ENCODE measurements at regions not wholly inside any gene's neighbourhood (a gene's known extent, or its start where the extent isn't known, plus 50 kb on each side); places are given as distances from the start of the nearest gene placed in this dataset.

GRCh38 chr13:58850161-58850560, 1218.6 kb downstream of the PCDH17 start:
- intact Hi-C loops (cut with micrococcal nuclease), result no loop called here
- H3K36me3 Mint-ChIP-seq (ENCODE audit: low read depth), result no peaks in the 10 kb centered on the region
- no peak overlapping the region for H3K27ac Mint-ChIP-seq
- no peak overlapping the region for H3K4me3 Mint-ChIP-seq (ENCODE audit: low read depth)
- H3K4me1 Mint-ChIP-seq (ENCODE audit: low read depth), result no peaks in the 10 kb centered on the region
- H3K27me3 Mint-ChIP-seq (ENCODE audit: low read depth), result no peaks in the 10 kb centered on the region
- peaks cover 20% of the 10 kb centered on the region for H3K9me3 Mint-ChIP-seq
- no peak for DNase-seq (ENCODE audit: low spot score)

- Mint-ChIP-seq H3K4me3 (ENCODE audit: low read depth) (no peak overlapping the region), H3K36me3 (ENCODE audit: low read depth) (no peaks in the 10 kb centered on the region), H3K27ac (no peak overlapping the region), H3K27me3 (ENCODE audit: low read depth) (no peaks in the 10 kb centered on the region), H3K9me3 (peaks cover 12% of the 10 kb centered on the region), H3K4me1 (ENCODE audit: low read depth) (no peaks in the 10 kb centered on the region)
- intact Hi-C loops (cut with micrococcal nuclease), result no loop called here
- no peak for DNase-seq (ENCODE audit: low spot score)
Measured at GRCh38 chr13:58852076-58852475, 1220.5 kb downstream of the PCDH17 start.

- H3K4me1 Mint-ChIP-seq (ENCODE audit: low read depth), result no peaks in the 10 kb centered on the region
- no peak overlapping the region for H3K27ac Mint-ChIP-seq
- no peaks in the 10 kb centered on the region for H3K27me3 Mint-ChIP-seq (ENCODE audit: low read depth)
- no peak overlapping the region for H3K4me3 Mint-ChIP-seq (ENCODE audit: low read depth)
- peaks cover 23% of the 10 kb centered on the region for H3K9me3 Mint-ChIP-seq
- DNase-seq (ENCODE audit: low spot score), result no peak
- H3K36me3 Mint-ChIP-seq (ENCODE audit: low read depth), result no peaks in the 10 kb centered on the region
- intact Hi-C loops (cut with micrococcal nuclease), result no loop called here
Measured at GRCh38 chr13:58855283-58855682, 1223.7 kb downstream of the PCDH17 start.

GRCh38 chr13:58858870-58859371, 1227.4 kb downstream of the PCDH17 start:
- H3K4me3 Mint-ChIP-seq (ENCODE audit: low read depth), result no peak overlapping the region
- no peaks in the 10 kb centered on the region for H3K36me3 Mint-ChIP-seq (ENCODE audit: low read depth)
- no peak for DNase-seq (ENCODE audit: low spot score)
- peaks cover 23% of the 10 kb centered on the region for H3K9me3 Mint-ChIP-seq
- H3K4me1 Mint-ChIP-seq (ENCODE audit: low read depth), result no peaks in the 10 kb centered on the region
- no peaks in the 10 kb centered on the region for H3K27me3 Mint-ChIP-seq (ENCODE audit: low read depth)
- intact Hi-C loops (cut with micrococcal nuclease), result no loop called here
- H3K27ac Mint-ChIP-seq, result no peak overlapping the region

GRCh38 chr13:58865286-58865685, 1233.7 kb downstream of the PCDH17 start:
- Mint-ChIP-seq H3K27ac (no peak overlapping the region), H3K27me3 (ENCODE audit: low read depth) (no peaks in the 10 kb centered on the region), H3K4me3 (ENCODE audit: low read depth) (no peak overlapping the region), H3K36me3 (ENCODE audit: low read depth) (no peaks in the 10 kb centered on the region), H3K9me3 (peaks cover 18% of the 10 kb centered on the region), H3K4me1 (ENCODE audit: low read depth) (no peaks in the 10 kb centered on the region)
- no peak for DNase-seq (ENCODE audit: low spot score)
- intact Hi-C loops (cut with micrococcal nuclease), result no loop called here

GRCh38 chr13:58869566-58869965, 1238.0 kb downstream of the PCDH17 start:
- Mint-ChIP-seq H3K27ac (no peak overlapping the region), H3K4me1 (ENCODE audit: low read depth) (no peaks in the 10 kb centered on the region), H3K9me3 (peaks cover 18% of the 10 kb centered on the region), H3K36me3 (ENCODE audit: low read depth) (no peaks in the 10 kb centered on the region), H3K4me3 (ENCODE audit: low read depth) (no peak overlapping the region), H3K27me3 (ENCODE audit: low read depth) (no peaks in the 10 kb centered on the region)
- no peak for DNase-seq (ENCODE audit: low spot score)
- intact Hi-C loops (cut with micrococcal nuclease), result no loop called here

- no peak overlapping the region for H3K4me3 Mint-ChIP-seq (ENCODE audit: low read depth)
- DNase-seq (ENCODE audit: low spot score), result no peak
- H3K27me3 Mint-ChIP-seq (ENCODE audit: low read depth), result no peaks in the 10 kb centered on the region
- H3K4me1 Mint-ChIP-seq (ENCODE audit: low read depth), result no peaks in the 10 kb centered on the region
- H3K27ac Mint-ChIP-seq, result no peak overlapping the region
- H3K9me3 Mint-ChIP-seq, result peaks cover 3% of the 10 kb centered on the region
- intact Hi-C loops (cut with micrococcal nuclease), result no loop called here
- no peaks in the 10 kb centered on the region for H3K36me3 Mint-ChIP-seq (ENCODE audit: low read depth)
Measured at GRCh38 chr13:58876473-58876872, 1244.9 kb downstream of the PCDH17 start.

GRCh38 chr13:58879114-58879513, 1247.6 kb downstream of the PCDH17 start:
- Mint-ChIP-seq H3K4me1 (ENCODE audit: low read depth) (no peaks in the 10 kb centered on the region), H3K36me3 (ENCODE audit: low read depth) (no peaks in the 10 kb centered on the region), H3K4me3 (ENCODE audit: low read depth) (no peak overlapping the region), H3K27me3 (ENCODE audit: low read depth) (no peaks in the 10 kb centered on the region), H3K27ac (no peak overlapping the region), H3K9me3 (no peaks in the 10 kb centered on the region)
- DNase-seq (ENCODE audit: low spot score), result no peak
- intact Hi-C loops (cut with micrococcal nuclease), result no loop called here

- H3K27me3 Mint-ChIP-seq (ENCODE audit: low read depth), result no peaks in the 10 kb centered on the region
- intact Hi-C loops (cut with micrococcal nuclease), result no loop called here
- H3K9me3 Mint-ChIP-seq, result no peaks in the 10 kb centered on the region
- no peaks in the 10 kb centered on the region for H3K4me1 Mint-ChIP-seq (ENCODE audit: low read depth)
- no peak for DNase-seq (ENCODE audit: low spot score)
- H3K4me3 Mint-ChIP-seq (ENCODE audit: low read depth), result no peak overlapping the region
- no peaks in the 10 kb centered on the region for H3K36me3 Mint-ChIP-seq (ENCODE audit: low read depth)
- H3K27ac Mint-ChIP-seq, result no peak overlapping the region
Measured at GRCh38 chr13:58882516-58882915, 1251.0 kb downstream of the PCDH17 start.

GRCh38 chr13:58883405-58883804, 1251.9 kb downstream of the PCDH17 start:
- DNase-seq (ENCODE audit: low spot score), result no peak
- H3K4me3 Mint-ChIP-seq (ENCODE audit: low read depth), result no peak overlapping the region
- no peak overlapping the region for H3K27ac Mint-ChIP-seq
- no peaks in the 10 kb centered on the region for H3K9me3 Mint-ChIP-seq
- intact Hi-C loops (cut with micrococcal nuclease), result no loop called here
- no peaks in the 10 kb centered on the region for H3K27me3 Mint-ChIP-seq (ENCODE audit: low read depth)
- H3K4me1 Mint-ChIP-seq (ENCODE audit: low read depth), result no peaks in the 10 kb centered on the region
- no peaks in the 10 kb centered on the region for H3K36me3 Mint-ChIP-seq (ENCODE audit: low read depth)

- no peak for DNase-seq (ENCODE audit: low spot score)
- Mint-ChIP-seq H3K9me3 (no peaks in the 10 kb centered on the region), H3K4me3 (ENCODE audit: low read depth) (no peak overlapping the region), H3K4me1 (ENCODE audit: low read depth) (no peaks in the 10 kb centered on the region), H3K36me3 (ENCODE audit: low read depth) (no peaks in the 10 kb centered on the region), H3K27ac (no peak overlapping the region), H3K27me3 (ENCODE audit: low read depth) (no peaks in the 10 kb centered on the region)
- intact Hi-C loops (cut with micrococcal nuclease), result no loop called here
Measured at GRCh38 chr13:58884353-58885209, 1253.0 kb downstream of the PCDH17 start.

GRCh38 chr13:58889474-58889873, 1257.9 kb downstream of the PCDH17 start:
- Mint-ChIP-seq H3K4me3 (ENCODE audit: low read depth) (no peak overlapping the region), H3K27me3 (ENCODE audit: low read depth) (no peaks in the 10 kb centered on the region), H3K27ac (no peak overlapping the region), H3K9me3 (no peaks in the 10 kb centered on the region), H3K4me1 (ENCODE audit: low read depth) (no peaks in the 10 kb centered on the region), H3K36me3 (ENCODE audit: low read depth) (no peaks in the 10 kb centered on the region)
- intact Hi-C loops (cut with micrococcal nuclease), result no loop called here
- DNase-seq (ENCODE audit: low spot score), result no peak

GRCh38 chr13:58893396-58893795, 1261.9 kb downstream of the PCDH17 start:
- Mint-ChIP-seq H3K4me3 (ENCODE audit: low read depth) (no peak overlapping the region), H3K4me1 (ENCODE audit: low read depth) (no peaks in the 10 kb centered on the region), H3K36me3 (ENCODE audit: low read depth) (no peaks in the 10 kb centered on the region), H3K9me3 (no peaks in the 10 kb centered on the region), H3K27ac (no peak overlapping the region), H3K27me3 (ENCODE audit: low read depth) (no peaks in the 10 kb centered on the region)
- intact Hi-C loops (cut with micrococcal nuclease), result no loop called here
- no peak for DNase-seq (ENCODE audit: low spot score)

Data from activated T-helper 2 cell treated with anti-CD3 and anti-CD28 coated beads, Interferon-gamma antibody, Interleukin-2, Interleukin-4, amounts not matched to agents 10 μg/mL and 5 μg/mL and 100 μg/mL, durations not matched to agents 14 hours and 24 hours and 36 hours (primary cell).